GM12891 (cell line): ENCODE measurements at regions not wholly inside any gene's neighbourhood (a gene's known extent, or its start where the extent isn't known, plus 50 kb on each side); places are given as distances from the start of the nearest gene placed in this dataset.

Source experiments
- DNase-seq: peaks from one replicate; pipeline ENCODE4 v3.0.0; 2011; ENCODE audit warnings: low spot score; ENCODE audit not compliant: insufficient read length
- FAIRE-seq: peaks from 2 replicates; lab custom pipeline; 2011; peaks lifted over from hg19 to GRCh38; lab: Jason Lieb, UNC
- PAX5 ChIP-seq: IDR thresholded peaks from 2 replicates; pipeline ENCODE4 v1.6.1; 2011; ENCODE audit warnings: low read length, moderate library complexity, mild to moderate bottlenecking; ENCODE audit not compliant: insufficient read depth, severe bottlenecking
- POLR2A ChIP-seq: IDR thresholded peaks from 2 replicates; pipeline ENCODE4 v1.6.1; 2011; ENCODE audit warnings: low read depth, low read length, control low read depth
- POLR2AphosphoS5 ChIP-seq: IDR thresholded peaks from 2 replicates; pipeline ENCODE4 v1.6.1; 2011; ENCODE audit warnings: low read depth, low read length, control low read depth
- POU2F2 ChIP-seq: IDR thresholded peaks from 2 replicates; pipeline ENCODE4 v1.6.1; 2011; ENCODE audit warnings: low read depth, mild to moderate bottlenecking, control low read depth, low read length, moderate library complexity
- SPI1 ChIP-seq: IDR thresholded peaks from 2 replicates; pipeline ENCODE4 v1.6.1; 2011; ENCODE audit warnings: low read depth, low read length, control low read depth
- TAF1 ChIP-seq: IDR thresholded peaks from 2 replicates; pipeline ENCODE4 v1.6.1; 2011; ENCODE audit warnings: low read depth, low read length, control low read depth

GRCh38 chr7:113677811-113678210 is 241.0 kb downstream of the PPP1R3A start:
- FAIRE-seq = no peak
- DNase-seq = no peak
- TF ChIP-seq POU2F2 (no peak), PAX5 (no peak), POLR2AphosphoS5 (no peak), SPI1 (no peak), TAF1 (no peak), POLR2A (no peak)

- FAIRE-seq (no peak), DNase-seq (no peak)
- no peak for TF ChIP-seq POLR2AphosphoS5
- no peak for TF ChIP-seq TAF1
- no peak for TF ChIP-seq PAX5
- peak; percentile 56 for TF ChIP-seq SPI1
- TF ChIP-seq POLR2A = no peak
- TF ChIP-seq POU2F2 = no peak
Observed at GRCh38 chr7:113664867-113665266, 253.9 kb downstream of the PPP1R3A start.

GRCh38 chr7:113659416-113659815 is 259.4 kb downstream of the PPP1R3A start:
- FAIRE-seq (no peak), DNase-seq (no peak)
- TF ChIP-seq TAF1 (no peak), SPI1 (no peak), POU2F2 (no peak), POLR2A (no peak), PAX5 (no peak), POLR2AphosphoS5 (no peak)

- no peak for FAIRE-seq
- no peak for DNase-seq
Observed at GRCh38 chr7:113657603-113658002, 261.2 kb downstream of the PPP1R3A start.

GRCh38 chr7:113652501-113652900 is 266.3 kb downstream of the PPP1R3A start:
- DNase-seq (no peak), FAIRE-seq (no peak)
- no peak for TF ChIP-seq POU2F2
- TF ChIP-seq POLR2AphosphoS5 = no peak
- TF ChIP-seq PAX5 = no peak
- TF ChIP-seq POLR2A = no peak
- TF ChIP-seq TAF1 = no peak
- TF ChIP-seq SPI1 = no peak

More at GRCh38 chr7:113657603-113658002, 261.2 kb downstream of the PPP1R3A start:
- TF ChIP-seq SPI1 = no peak
- TF ChIP-seq TAF1 = no peak
- TF ChIP-seq POLR2A = no peak
- TF ChIP-seq POLR2AphosphoS5 = no peak
- TF ChIP-seq PAX5 = no peak
- TF ChIP-seq POU2F2 = no peak

- FAIRE-seq (no peak), DNase-seq (no peak)
- TF ChIP-seq POLR2A = no peak
- no peak for TF ChIP-seq PAX5
- no peak for TF ChIP-seq TAF1
- TF ChIP-seq POU2F2 = no peak
Observed at GRCh38 chr7:113649556-113649955, 269.3 kb downstream of the PPP1R3A start.

- TF ChIP-seq POU2F2 (no peak), SPI1 (no peak), PAX5 (no peak), TAF1 (no peak), POLR2AphosphoS5 (no peak), POLR2A (no peak)
- FAIRE-seq (no peak), DNase-seq (no peak)
Observed at GRCh38 chr7:113639221-113639620, 279.6 kb downstream of the PPP1R3A start.

- TF ChIP-seq SPI1 = no peak
- TF ChIP-seq POLR2A = no peak
- no peak for TF ChIP-seq POU2F2
- TF ChIP-seq POLR2AphosphoS5 = no peak
- TF ChIP-seq TAF1 = no peak
- no peak for TF ChIP-seq PAX5
- FAIRE-seq (no peak), DNase-seq (no peak)
Observed at GRCh38 chr7:113636727-113637421, 281.9 kb downstream of the PPP1R3A start.

- TF ChIP-seq POLR2AphosphoS5 = no peak
- TF ChIP-seq POLR2A = no peak
- TF ChIP-seq PAX5 = no peak
- TF ChIP-seq SPI1 = no peak
- TF ChIP-seq POU2F2 = no peak
- no peak for TF ChIP-seq TAF1
- DNase-seq (no peak), FAIRE-seq (no peak)
Observed at GRCh38 chr7:113635492-113635891, 283.3 kb downstream of the PPP1R3A start.

- FAIRE-seq (no peak), DNase-seq (no peak)
- no peak for TF ChIP-seq POLR2A
- no peak for TF ChIP-seq POU2F2
- no peak for TF ChIP-seq SPI1
- TF ChIP-seq PAX5 = no peak
- TF ChIP-seq TAF1 = no peak
- TF ChIP-seq POLR2AphosphoS5 = no peak
Observed at GRCh38 chr7:113633073-113633472, 285.7 kb downstream of the PPP1R3A start.
